HEK293T (cell line): ENCODE measurements at regions not wholly inside any gene's neighbourhood (a gene's known extent, or its start where the extent isn't known, plus 50 kb on each side); places are given as distances from the start of the nearest gene placed in this dataset.
"Not testable (repeated sequence)": the region's sequence is repeated elsewhere in the genome, so short reads cannot be mapped to it uniquely, and the experiment has no call there.

ENCODE experiments used
- CTCF ChIA-PET: fragments of 350-600 bp; formaldehyde crosslinking; extraction: SDS; loops from one replicate; lab custom pipeline; 2021; ENCODE audit warnings: antibody characterized with exemption, inconsistent platforms; lab: Yijun Ruan, JAX
- POLR2A ChIA-PET: fragments of 350-600 bp; formaldehyde crosslinking; extraction: SDS; loops from one replicate; lab custom pipeline; 2020; ENCODE audit warnings: antibody characterized with exemption, inconsistent platforms; lab: Yijun Ruan, JAX
- DNase-seq: peaks from one replicate; pipeline ENCODE4 v3.0.0; 2012; ENCODE audit warnings: mixed read lengths; ENCODE audit errors: extremely low spot score
- ARNT ChIP-seq: fragments of 450-650 bp; IDR thresholded peaks from 2 replicates; pipeline ENCODE4 v1.6.1; 2017; ENCODE audit warnings: mild to moderate bottlenecking
- BHLHE40 ChIP-seq: fragments of 450-650 bp; IDR thresholded peaks from 2 replicates; pipeline ENCODE4 v1.6.1; 2016; ENCODE audit warnings: mild to moderate bottlenecking, moderate library complexity, borderline replicate concordance
- CTBP1 ChIP-seq: fragments of 450-650 bp; IDR thresholded peaks from 2 replicates; pipeline ENCODE4 v1.6.1; 2016; ENCODE audit warnings: borderline replicate concordance
- ELF4 ChIP-seq: fragments of 450-650 bp; IDR thresholded peaks from 2 replicates; pipeline ENCODE4 v1.6.1; 2017; ENCODE audit warnings: antibody characterized with exemption
- FOXA1 ChIP-seq: fragments of 450-650 bp; IDR thresholded peaks from 2 replicates; pipeline ENCODE4 v1.6.1; 2016; ENCODE audit warnings: mild to moderate bottlenecking
- FOXK2 ChIP-seq: fragments of 450-650 bp; IDR thresholded peaks from 2 replicates; pipeline ENCODE4 v1.6.1; 2016; ENCODE audit warnings: mild to moderate bottlenecking
- FOXM1 ChIP-seq: fragments of 450-650 bp; IDR thresholded peaks from 2 replicates; pipeline ENCODE4 v1.6.1; 2017; ENCODE audit warnings: mild to moderate bottlenecking, borderline replicate concordance
- HDGF ChIP-seq: fragments of 450-650 bp; IDR thresholded peaks from 2 replicates; pipeline ENCODE4 v1.6.1; 2017; ENCODE audit warnings: antibody characterized with exemption, borderline replicate concordance
- L3MBTL2 ChIP-seq: fragments of 450-650 bp; conservative IDR thresholded peaks from 2 replicates; pipeline ENCODE4 v1.6.1; 2016; ENCODE audit warnings: mild to moderate bottlenecking
- LEF1 ChIP-seq: fragments of 450-650 bp; IDR thresholded peaks from 2 replicates; pipeline ENCODE4 v1.6.1; 2017; ENCODE audit warnings: mild to moderate bottlenecking, borderline replicate concordance
- NFRKB ChIP-seq: fragments of 450-650 bp; IDR thresholded peaks from 2 replicates; pipeline ENCODE4 v1.6.1; 2016; ENCODE audit warnings: mild to moderate bottlenecking, moderate library complexity
- PKNOX1 ChIP-seq: fragments of 450-650 bp; IDR thresholded peaks from 2 replicates; pipeline ENCODE4 v1.6.1; 2016
- SP1 ChIP-seq: fragments of 450-650 bp; IDR thresholded peaks from 2 replicates; pipeline ENCODE4 v1.6.1; 2017
- SUZ12 ChIP-seq: fragments of 450-650 bp; IDR thresholded peaks from 2 replicates; pipeline ENCODE4 v1.6.1; 2016; ENCODE audit warnings: mild to moderate bottlenecking
- TARDBP ChIP-seq: fragments of 450-650 bp; IDR thresholded peaks from 2 replicates; pipeline ENCODE4 v1.6.1; 2016
- ZNF384 ChIP-seq: fragments of 450-650 bp; IDR thresholded peaks from 2 replicates; pipeline ENCODE4 v1.6.1; 2016

- DNase-seq: no peak
- POLR2A ChIA-PET: no interaction called here
Observed at GRCh38 chr7:82511542-82511941, 68.0 kb upstream of the CACNA2D1 start.

GRCh38 chr7:82507976-82508677 is 64.5 kb upstream of the CACNA2D1 start:
- no peak for TF ChIP-seq ZNF384
- no peak for TF ChIP-seq FOXK2
- no peak for TF ChIP-seq PKNOX1
- TF ChIP-seq TARDBP: no peak
- no peak for TF ChIP-seq FOXM1
- TF ChIP-seq SP1: no peak
- CTCF ChIA-PET: interaction anchor here (0.5 kb wide), 1 partner anchor 98 kb away, joined by 7 read pairs; no protein-coding TSS in a partner anchor
- POLR2A ChIA-PET: no interaction called here
- DNase-seq: no peak

More at GRCh38 chr7:82511542-82511941, 68.0 kb upstream of the CACNA2D1 start:
- CTCF ChIA-PET: no interaction called here
- TF ChIP-seq L3MBTL2 (no peak), TARDBP (no peak), BHLHE40 (no peak), FOXA1 (no peak), LEF1 (no peak), FOXM1 (no peak), SP1 (no peak), PKNOX1 (no peak), ZNF384 (no peak), NFRKB (no peak), FOXK2 (no peak), CTBP1 (no peak), HDGF (no peak), ELF4 (no peak)

GRCh38 chr7:82507365-82507975 is 63.9 kb upstream of the CACNA2D1 start:
- TF ChIP-seq SUZ12 (no peak), ARNT (no peak), NFRKB (no peak)
- ChIA-PET CTCF (interaction anchor here (1.2 kb wide), 1 partner anchor 23 kb away, joined by 3 read pairs; no protein-coding TSS in a partner anchor), POLR2A (no interaction called here)
- no peak for DNase-seq

- DNase-seq: no peak
- CTCF ChIA-PET: interaction anchor here (0.7 to 1.2 kb wide), 2 partner anchors 22 to 25 kb away, joined by 3 to 4 read pairs; no protein-coding TSS in a partner anchor
- TF ChIP-seq PKNOX1 (no peak), SUZ12 (no peak), CTBP1 (no peak), NFRKB (no peak), LEF1 (no peak), L3MBTL2 (no peak)
- POLR2A ChIA-PET: no interaction called here
Observed at GRCh38 chr7:82506702-82507101, 63.1 kb upstream of the CACNA2D1 start.

GRCh38 chr7:82506208-82506607 is 62.6 kb upstream of the CACNA2D1 start:
- TF ChIP-seq FOXK2 (no peak), CTBP1 (no peak)
- no peak for DNase-seq
- ChIA-PET POLR2A (no interaction called here), CTCF (interaction anchor here (0.7 kb wide), 1 partner anchor 25 kb away, joined by 4 read pairs; no protein-coding TSS in a partner anchor)

GRCh38 chr7:82501346-82501745 is 57.8 kb upstream of the CACNA2D1 start:
- DNase-seq: no peak
- TF ChIP-seq ZNF384: no peak
- TF ChIP-seq FOXK2: no peak
- no peak for TF ChIP-seq FOXA1
- TF ChIP-seq FOXM1: no peak
- no peak for TF ChIP-seq NFRKB
- no peak for TF ChIP-seq TARDBP
- TF ChIP-seq L3MBTL2: no peak
- ChIA-PET CTCF (no interaction called here), POLR2A (no interaction called here)

- POLR2A ChIA-PET, DNase-seq, CTCF ChIA-PET: not testable (repeated sequence)
Observed at GRCh38 chr7:82499546-82499945, 56.0 kb upstream of the CACNA2D1 start.
